H9 (cell line): ENCODE measurements at regions not wholly inside any gene's neighbourhood (a gene's known extent, or its start where the extent isn't known, plus 50 kb on each side); places are given as distances from the start of the nearest gene placed in this dataset.

Experiments
- DNase-seq: peaks from one replicate; pipeline ENCODE4 v3.0.0-alpha.2; 2017
- H2AFZ ChIP-seq: one replicate; pipeline ENCODE4 v1.6.1; 2013; ENCODE audit warnings: mild to moderate bottlenecking, low read length, control low read depth, moderate library complexity
- H2AK5ac ChIP-seq: 2 replicates; pipeline ENCODE4 v1.6.1; 2013; ENCODE audit warnings: low read length, control low read depth, mixed read lengths; ENCODE audit not compliant: insufficient read length
- H2BK120ac ChIP-seq: one replicate; pipeline ENCODE4 v1.6.1; 2013; ENCODE audit warnings: low read depth, mild to moderate bottlenecking, low read length, control low read depth, inconsistent platforms; ENCODE audit not compliant: poor library complexity, severe bottlenecking
- H2BK12ac ChIP-seq: 2 replicates; pipeline ENCODE4 v1.6.1; 2013; ENCODE audit warnings: low read length, control low read depth, mixed read lengths, low read depth; ENCODE audit not compliant: insufficient read length
- H2BK15ac ChIP-seq: 2 replicates; pipeline ENCODE4 v1.6.1; 2013; ENCODE audit warnings: low read depth, low read length, control low read depth
- H2BK20ac ChIP-seq: one replicate; pipeline ENCODE4 v1.6.1; 2013; ENCODE audit warnings: low read depth, mild to moderate bottlenecking, low read length, control low read depth, inconsistent platforms; ENCODE audit not compliant: poor library complexity, severe bottlenecking
- H2BK5ac ChIP-seq: 2 replicates; pipeline ENCODE4 v1.6.1; 2013; ENCODE audit warnings: low read length, control low read depth, mixed read lengths; ENCODE audit not compliant: insufficient read length
- H3K14ac ChIP-seq: 2 replicates; pipeline ENCODE4 v1.6.1; 2013; ENCODE audit warnings: low read length, control low read depth; ENCODE audit not compliant: insufficient read depth
- H3K18ac ChIP-seq: 2 replicates; pipeline ENCODE4 v1.6.1; 2013; ENCODE audit warnings: low read depth, mild to moderate bottlenecking, mixed read lengths, low read length, control low read depth; ENCODE audit not compliant: insufficient read length
- H3K23ac ChIP-seq: 2 replicates; pipeline ENCODE4 v1.6.1; 2013; ENCODE audit warnings: low read length, control low read depth, mixed read lengths, low read depth; ENCODE audit not compliant: insufficient read length
- H3K23me2 ChIP-seq: 2 replicates; pipeline ENCODE4 v1.6.1; 2013; ENCODE audit warnings: low read depth, mild to moderate bottlenecking, mixed read lengths, low read length, control low read depth; ENCODE audit not compliant: insufficient read length, poor library complexity, severe bottlenecking
- H3K27ac ChIP-seq: 2 replicates; pipeline ENCODE4 v1.5.1; 2013; ENCODE audit warnings: low read length, control low read depth, mixed read lengths, low read depth; ENCODE audit not compliant: insufficient read length
- H3K27me3 ChIP-seq: 2 replicates; pipeline ENCODE4 v1.6.1; 2013; ENCODE audit warnings: low read length, control low read depth, inconsistent platforms; ENCODE audit not compliant: insufficient read depth
- H3K4ac ChIP-seq: 2 replicates; pipeline ENCODE4 v1.6.1; 2013; ENCODE audit warnings: low read depth, mild to moderate bottlenecking, control low read depth, inconsistent platforms, low read length, moderate library complexity
- H3K4me1 ChIP-seq: 2 replicates; pipeline ENCODE4 v1.6.1; 2013; ENCODE audit warnings: low read length, control low read depth, inconsistent platforms; ENCODE audit not compliant: insufficient read depth
- H3K4me2 ChIP-seq: 2 replicates; pipeline ENCODE4 v1.6.1; 2013; ENCODE audit warnings: low read length, control low read depth, mixed read lengths; ENCODE audit not compliant: insufficient read length, insufficient read depth
- H3K56ac ChIP-seq: 2 replicates; pipeline ENCODE4 v1.6.1; 2013; ENCODE audit warnings: low read depth, mild to moderate bottlenecking, mixed read lengths, low read length, control low read depth; ENCODE audit not compliant: insufficient read length
- H3K79me1 ChIP-seq: 2 replicates; pipeline ENCODE4 v1.6.1; 2013; ENCODE audit warnings: low read depth, mild to moderate bottlenecking, moderate library complexity, low read length, control low read depth, inconsistent platforms; ENCODE audit not compliant: insufficient read depth, poor library complexity, severe bottlenecking
- H3K79me2 ChIP-seq: 2 replicates; pipeline ENCODE4 v1.6.1; 2013; ENCODE audit warnings: low read length, control low read depth, inconsistent platforms; ENCODE audit not compliant: insufficient read depth
- H3K9ac ChIP-seq: 2 replicates; pipeline ENCODE4 v1.6.1; 2013; ENCODE audit warnings: low read length, control low read depth, mixed read lengths; ENCODE audit not compliant: insufficient read length; ENCODE audit errors: extremely low read depth
- H3K9me3 ChIP-seq: one replicate; pipeline ENCODE4 v1.6.1; 2013; ENCODE audit warnings: low read depth, low read length, inconsistent platforms; ENCODE audit not compliant: control insufficient read depth
- H3T11ph ChIP-seq: one replicate; pipeline ENCODE4 v1.6.1; 2013; ENCODE audit warnings: mild to moderate bottlenecking, low read length, control low read depth, inconsistent platforms
- H4K20me1 ChIP-seq: one replicate; pipeline ENCODE4 v1.6.1; 2013; ENCODE audit not compliant: control insufficient read depth, insufficient read length, insufficient read depth
- H4K5ac ChIP-seq: 2 replicates; pipeline ENCODE4 v1.6.1; 2013; ENCODE audit warnings: low read depth, mild to moderate bottlenecking, mixed read lengths, low read length, control low read depth; ENCODE audit not compliant: insufficient read length
- H4K8ac ChIP-seq: replicated peaks from 2 replicates; pipeline ENCODE4 v1.6.1; 2013; ENCODE audit warnings: low read length, control low read depth, mixed read lengths, low read depth; ENCODE audit not compliant: insufficient read length
- H4K91ac ChIP-seq: 2 replicates; pipeline ENCODE4 v1.6.1; 2013; ENCODE audit warnings: low read depth, mild to moderate bottlenecking, moderate library complexity, mixed read lengths, low read length, control low read depth; ENCODE audit not compliant: insufficient read length
- H3K27ac Mint-ChIP-seq, 3 experiments: 2 replicates in 2 of 3; 3 replicates in 1 of 3; pipeline ENCODE4 v1.8.0; 2020 to 2021; ENCODE audit warnings: mixed read lengths in 3 of 3, mild to moderate bottlenecking in 1 of 3, moderate library complexity in 1 of 3
- H3K27me3 Mint-ChIP-seq: 2 replicates; pipeline ENCODE4 v1.8.0; 2021; ENCODE audit warnings: low read depth, mild to moderate bottlenecking, moderate library complexity, mixed read lengths
- H3K36me3 Mint-ChIP-seq, 3 experiments: 2 replicates in 2 of 3; 3 replicates in 1 of 3; pipeline ENCODE4 v1.8.0; 2020 to 2021; ENCODE audit warnings: low read depth in 3 of 3, mixed read lengths in 3 of 3; ENCODE audit not compliant: insufficient read depth in 1 of 3
- H3K4me1 Mint-ChIP-seq, 2 experiments: 2 replicates each; pipeline ENCODE4 v1.8.0; 2020; ENCODE audit warnings: mixed read lengths in 2 of 2
- H3K4me3 Mint-ChIP-seq, 2 experiments: 2 replicates in 1 of 2; 3 replicates in 1 of 2; pipeline ENCODE4 v1.8.0; 2020 to 2021; ENCODE audit warnings: mild to moderate bottlenecking in 2 of 2, mixed read lengths in 2 of 2, moderate library complexity in 1 of 2
- H3K9me3 Mint-ChIP-seq, 2 experiments: 2 replicates in 1 of 2; 3 replicates in 1 of 2; pipeline ENCODE4 v1.8.0; 2020; ENCODE audit warnings: mild to moderate bottlenecking in 2 of 2, mixed read lengths in 2 of 2, moderate library complexity in 1 of 2
- WGBS: extraction: QIAGEN DNeasy Blood & Tissue Kit; methylation state at CpG from one replicate; pipeline ENCODE4 v1.1.7; 2013; ENCODE audit warnings: missing lambda C conversion rate, low lambda C conversion rate, mixed read lengths; ENCODE audit not compliant: insufficient read length; ENCODE audit errors: extremely low coverage; 5-methylcytosine and 5-hydroxymethylcytosine counted together
- TF ChIP-seq, protein P1 (sequence below): fragments of 200-600 bp; sonication (generic); conservative IDR thresholded peaks from 3 replicates; pipeline ENCODE4 v1.8.0; 2021; ENCODE audit warnings: antibody characterized with exemption, mild to moderate bottlenecking

DNA sequence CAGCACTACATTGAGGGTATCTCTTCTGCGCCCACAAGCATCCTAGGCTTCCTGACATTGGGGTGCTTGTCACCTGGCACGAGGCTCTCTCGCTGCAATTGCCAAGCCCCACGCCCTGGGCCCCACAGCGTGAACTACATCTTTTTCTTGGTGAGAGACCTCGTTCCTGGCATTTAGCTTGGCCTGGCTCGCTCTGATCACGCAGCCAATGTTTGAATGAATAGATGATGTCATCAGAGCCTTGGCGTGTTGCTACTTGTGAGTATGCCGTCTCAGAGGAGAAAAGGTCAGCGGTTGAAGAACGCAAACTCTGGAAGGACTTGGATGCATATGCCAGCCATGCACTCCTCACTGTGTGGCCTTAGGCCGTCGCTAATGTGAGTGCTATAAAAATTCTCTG, 150.2 kb upstream of the AUTS2 start:
- no peak overlapping the region for H3K14ac ChIP-seq
- H3K56ac ChIP-seq, result no peak overlapping the region
- H4K20me1 ChIP-seq, result no peaks in the 10 kb centered on the region
- no peaks in the 10 kb centered on the region for H3K79me1 ChIP-seq
- no peak overlapping the region for H3K4me2 ChIP-seq
- H3K18ac ChIP-seq, result no peak overlapping the region
- WGBS, result no CpG with 5 or more reads among the region's 14 CpGs
- peaks cover 0 to 4% of the 10 kb centered on the region in 2 experiments; a peak in 3 of 5 replicates for H3K9me3 Mint-ChIP-seq
- no peak overlapping the region for H4K5ac ChIP-seq
- H4K91ac ChIP-seq, result no peak overlapping the region
- H4K8ac ChIP-seq, result no peak overlapping the region
- peaks cover 29 to 32% of the 10 kb centered on the region in 2 experiments for H3K4me1 Mint-ChIP-seq
- H2BK15ac ChIP-seq, result no peak overlapping the region
- H2BK20ac ChIP-seq, result no peak overlapping the region
- no peak overlapping the region for H2AK5ac ChIP-seq
- H3K4me1 ChIP-seq, result peaks cover 3% of the 10 kb centered on the region; the same call in 1 of the 2 replicates
- H2BK12ac ChIP-seq, result no peak overlapping the region
- H3K27ac Mint-ChIP-seq, result no peak overlapping the region
- H3K36me3 Mint-ChIP-seq, result peaks cover 0 to 7% (median 7%) of the 10 kb centered on the region in 3 experiments; a peak in 5 of 7 replicates
- no peak overlapping the region for H2BK120ac ChIP-seq
- no peak for DNase-seq
- no peaks in the 10 kb centered on the region for H3K79me2 ChIP-seq
- H3K4ac ChIP-seq, result no peak overlapping the region
- TF ChIP-seq, protein P1, sequence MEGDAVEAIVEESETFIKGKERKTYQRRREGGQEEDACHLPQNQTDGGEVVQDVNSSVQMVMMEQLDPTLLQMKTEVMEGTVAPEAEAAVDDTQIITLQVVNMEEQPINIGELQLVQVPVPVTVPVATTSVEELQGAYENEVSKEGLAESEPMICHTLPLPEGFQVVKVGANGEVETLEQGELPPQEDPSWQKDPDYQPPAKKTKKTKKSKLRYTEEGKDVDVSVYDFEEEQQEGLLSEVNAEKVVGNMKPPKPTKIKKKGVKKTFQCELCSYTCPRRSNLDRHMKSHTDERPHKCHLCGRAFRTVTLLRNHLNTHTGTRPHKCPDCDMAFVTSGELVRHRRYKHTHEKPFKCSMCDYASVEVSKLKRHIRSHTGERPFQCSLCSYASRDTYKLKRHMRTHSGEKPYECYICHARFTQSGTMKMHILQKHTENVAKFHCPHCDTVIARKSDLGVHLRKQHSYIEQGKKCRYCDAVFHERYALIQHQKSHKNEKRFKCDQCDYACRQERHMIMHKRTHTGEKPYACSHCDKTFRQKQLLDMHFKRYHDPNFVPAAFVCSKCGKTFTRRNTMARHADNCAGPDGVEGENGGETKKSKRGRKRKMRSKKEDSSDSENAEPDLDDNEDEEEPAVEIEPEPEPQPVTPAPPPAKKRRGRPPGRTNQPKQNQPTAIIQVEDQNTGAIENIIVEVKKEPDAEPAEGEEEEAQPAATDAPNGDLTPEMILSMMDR, result no peak
- H3K9ac ChIP-seq, result no peak overlapping the region
- peaks cover 8% of the 10 kb centered on the region; the same call in 1 of the 2 replicates for H3K27me3 ChIP-seq
- H3K4me3 Mint-ChIP-seq, result no peak overlapping the region
- no peak overlapping the region for H3T11ph ChIP-seq
- H3K23ac ChIP-seq, result no peak overlapping the region
- H2AFZ ChIP-seq, result no peak overlapping the region
- no peaks in the 10 kb centered on the region for H3K9me3 ChIP-seq
- no peak overlapping the region for H2BK5ac ChIP-seq
- peaks cover 80% of the 10 kb centered on the region for H3K27me3 Mint-ChIP-seq
- H3K27ac ChIP-seq, result no peak overlapping the region
- H3K23me2 ChIP-seq, result no peaks in the 10 kb centered on the region
